Naive thymus-derived CD8-positive, alpha-beta T cell (primary cell): ENCODE measurements at regions not wholly inside any gene's neighbourhood (a gene's known extent, or its start where the extent isn't known, plus 50 kb on each side); places are given as distances from the start of the nearest gene placed in this dataset.

Experiments used
- ATAC-seq, 2 donors: fragments of 150-1000 bp; cut with Tn5 transposase in 1 of 2; sonication (Bioruptor Pico), chemical (Tn5 transposase) in 1 of 2; 1 replicate in 1 of 2; 2 replicates in 1 of 2; pipeline ENCODE4 v1.10.0; 2021; ENCODE audit warnings: mild to moderate bottlenecking in 2 of 2, moderate library complexity in 2 of 2
- POLR2A ChIA-PET: fragments of 350-600 bp; sonication (Branson Sonifier 250); formaldehyde crosslinking; loops from one replicate; lab custom pipeline; 2021; ENCODE audit warnings: antibody characterized with exemption; lab: Charles Lee
- DNase-seq, 10 donors: peaks; one replicate each; pipeline versions ENCODE4 v3.0.0 to v3.0.0-alpha.2; 2020 to 2022
- H3K27ac Mint-ChIP-seq, 10 donors: one replicate each; pipeline ENCODE4 v1.8.0; 2020 to 2022; ENCODE audit warnings: mild to moderate bottlenecking in 10 of 10, mixed read lengths in 10 of 10, moderate library complexity in 4 of 10, inconsistent platforms in 1 of 10
- H3K27me3 Mint-ChIP-seq, 5 donors: one replicate each; pipeline ENCODE4 v1.8.0; 2021 to 2022; ENCODE audit warnings: mixed read lengths in 5 of 5
- H3K36me3 Mint-ChIP-seq, 3 donors: one replicate each; pipeline ENCODE4 v1.8.0; 2020 to 2022; ENCODE audit warnings: mixed read lengths in 3 of 3, mild to moderate bottlenecking in 2 of 3, inconsistent platforms in 1 of 3
- H3K4me1 Mint-ChIP-seq, 4 donors: one replicate each; pipeline ENCODE4 v1.8.0; 2021 to 2022; ENCODE audit warnings: mixed read lengths in 4 of 4
- H3K4me3 Mint-ChIP-seq, 10 donors: one replicate each; pipeline ENCODE4 v1.8.0; 2020 to 2022; ENCODE audit warnings: mild to moderate bottlenecking in 10 of 10, mixed read lengths in 10 of 10, moderate library complexity in 6 of 10, inconsistent platforms in 1 of 10
- H3K9me3 Mint-ChIP-seq, 9 donors: one replicate each; pipeline ENCODE4 v1.8.0; 2020 to 2022; ENCODE audit warnings: mixed read lengths in 9 of 9, mild to moderate bottlenecking in 3 of 9, inconsistent platforms in 1 of 9, moderate library complexity in 1 of 9

DNA sequence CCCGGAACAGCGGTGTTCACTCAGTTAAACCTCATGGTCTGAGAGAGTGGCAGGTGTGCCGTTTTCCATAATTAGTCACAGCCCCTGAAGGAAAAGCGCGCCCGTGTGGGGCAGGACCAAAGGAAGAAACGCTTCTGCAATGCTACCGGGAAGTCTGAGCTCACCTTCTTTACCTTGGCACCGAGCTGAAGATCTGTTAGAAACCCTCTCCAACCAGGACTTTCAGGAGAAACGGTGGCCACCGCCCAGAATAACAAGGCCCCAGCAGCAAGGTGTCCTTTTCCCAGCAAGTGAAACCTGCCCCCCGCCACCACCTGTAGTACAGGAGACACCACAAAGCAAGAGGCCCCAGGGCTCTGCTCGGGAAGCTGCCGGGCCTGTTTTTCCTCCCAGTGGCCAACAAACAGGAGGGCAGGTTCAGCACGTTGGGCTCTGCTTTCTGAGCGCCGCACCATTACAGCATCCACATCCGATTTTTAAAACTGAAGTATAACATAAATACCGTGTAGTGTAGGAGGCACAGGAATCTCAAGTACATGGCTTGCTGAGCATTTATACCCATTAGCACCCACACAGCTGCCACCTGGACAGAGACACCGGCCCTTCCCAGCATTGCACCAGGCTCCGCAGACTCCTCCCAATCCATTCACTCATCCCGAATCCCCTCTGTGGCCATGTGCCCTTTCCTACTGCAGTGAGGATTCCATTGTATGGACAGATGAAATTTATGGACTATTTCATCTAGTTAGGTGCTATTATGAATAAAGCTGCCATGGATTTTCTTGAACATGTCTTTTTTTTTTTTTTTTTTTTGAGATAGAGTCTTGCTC lies 121.8 kb upstream of the RIOK3 start:
- Mint-ChIP-seq H3K4me1 (peaks cover 0 to 7% (median 0%) of the 10 kb centered on the region in 4 donors), H3K9me3 (peaks cover 0 to 21% (median 4%) of the 10 kb centered on the region in 9 donors)
- POLR2A ChIA-PET = no interaction called here

DNA sequence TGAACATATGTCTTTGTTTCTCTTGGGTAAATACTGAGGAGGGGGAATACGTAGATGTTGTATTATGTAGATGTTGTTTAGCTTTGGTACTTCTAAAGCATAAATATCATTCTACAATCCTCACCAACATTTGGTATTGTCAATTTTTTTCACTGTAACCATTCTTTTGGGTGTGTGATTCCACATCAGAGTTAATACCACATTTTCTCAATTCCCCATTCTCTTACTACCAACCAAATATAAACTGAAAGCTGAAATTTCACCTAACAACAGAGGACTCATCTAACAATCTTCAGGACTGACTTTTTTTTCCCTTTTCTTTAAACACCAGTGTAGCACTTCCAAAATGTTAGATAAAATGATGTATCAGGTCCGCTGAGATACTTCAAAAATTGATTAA lies 120.7 kb upstream of the RIOK3 start:
- ATAC-seq = no peak
- Mint-ChIP-seq H3K27ac (no peak overlapping the region), H3K36me3 (peaks cover 5 to 30% (median 14%) of the 10 kb centered on the region in 3 donors), H3K27me3 (no peaks in the 10 kb centered on the region), H3K4me1 (peaks cover 0 to 7% (median 0%) of the 10 kb centered on the region in 4 donors), H3K9me3 (peaks cover 0 to 15% (median 0%) of the 10 kb centered on the region in 9 donors), H3K4me3 (no peak overlapping the region)
- POLR2A ChIA-PET = no interaction called here
- DNase-seq = no peak

More for the DNA sequence above, 121.8 kb upstream of the RIOK3 start:
- Mint-ChIP-seq H3K27ac (no peak overlapping the region), H3K27me3 (no peaks in the 10 kb centered on the region), H3K4me3 (no peak overlapping the region), H3K36me3 (peaks cover 11 to 35% (median 14%) of the 10 kb centered on the region in 3 donors)
- ATAC-seq (no peak), DNase-seq (no peak)

DNA sequence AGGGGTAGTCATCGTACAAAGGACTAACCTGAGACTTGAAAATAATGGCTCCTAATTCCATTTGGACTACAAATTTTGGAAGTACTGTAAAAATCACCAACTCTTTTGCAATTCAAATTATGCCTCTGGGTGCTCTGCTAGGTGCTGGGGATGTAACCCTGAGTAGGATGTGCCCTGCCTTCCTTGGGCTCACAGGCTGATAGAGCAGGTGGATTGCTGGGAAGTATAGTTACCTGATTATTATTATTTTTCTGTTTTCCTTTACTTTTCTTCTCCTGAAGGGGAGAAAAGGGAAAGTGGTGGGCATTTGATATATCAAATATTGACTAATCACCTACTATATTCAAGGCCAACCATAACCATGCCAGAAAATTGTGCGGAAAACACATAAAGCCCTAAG lies 119.3 kb upstream of the RIOK3 start:
- no peak for ATAC-seq
- Mint-ChIP-seq H3K27me3 (no peaks in the 10 kb centered on the region), H3K4me3 (no peak overlapping the region), H3K4me1 (peaks cover 0 to 4% (median 0%) of the 10 kb centered on the region in 4 donors), H3K27ac (no peak overlapping the region), H3K9me3 (peaks cover 0 to 8% (median 0%) of the 10 kb centered on the region in 9 donors), H3K36me3 (peaks cover 5 to 26% (median 10%) of the 10 kb centered on the region in 3 donors)
- POLR2A ChIA-PET = no interaction called here
- no peak for DNase-seq

- Mint-ChIP-seq H3K27me3 (no peaks in the 10 kb centered on the region), H3K4me3 (no peak overlapping the region), H3K4me1 (peaks cover 0 to 4% (median 0%) of the 10 kb centered on the region in 4 donors), H3K27ac (no peak overlapping the region), H3K36me3 (peaks cover 5 to 25% (median 10%) of the 10 kb centered on the region in 3 donors), H3K9me3 (peaks cover 0 to 4% (median 0%) of the 10 kb centered on the region in 9 donors)
- DNase-seq = no peak
- ATAC-seq = no peak
- POLR2A ChIA-PET = no interaction called here
Observed at GRCh38 chr18:23334569-23334968, 118.5 kb upstream of the RIOK3 start.

- Mint-ChIP-seq H3K9me3 (no peaks in the 10 kb centered on the region), H3K27ac (no peak overlapping the region), H3K4me1 (no peaks in the 10 kb centered on the region), H3K27me3 (no peaks in the 10 kb centered on the region), H3K36me3 (peaks cover 0 to 17% (median 8%) of the 10 kb centered on the region in 3 donors), H3K4me3 (no peak overlapping the region)
- POLR2A ChIA-PET = no interaction called here
- no peak for ATAC-seq
- no peak for DNase-seq
Observed at GRCh38 chr18:23336101-23336500, 117.0 kb upstream of the RIOK3 start.

DNA sequence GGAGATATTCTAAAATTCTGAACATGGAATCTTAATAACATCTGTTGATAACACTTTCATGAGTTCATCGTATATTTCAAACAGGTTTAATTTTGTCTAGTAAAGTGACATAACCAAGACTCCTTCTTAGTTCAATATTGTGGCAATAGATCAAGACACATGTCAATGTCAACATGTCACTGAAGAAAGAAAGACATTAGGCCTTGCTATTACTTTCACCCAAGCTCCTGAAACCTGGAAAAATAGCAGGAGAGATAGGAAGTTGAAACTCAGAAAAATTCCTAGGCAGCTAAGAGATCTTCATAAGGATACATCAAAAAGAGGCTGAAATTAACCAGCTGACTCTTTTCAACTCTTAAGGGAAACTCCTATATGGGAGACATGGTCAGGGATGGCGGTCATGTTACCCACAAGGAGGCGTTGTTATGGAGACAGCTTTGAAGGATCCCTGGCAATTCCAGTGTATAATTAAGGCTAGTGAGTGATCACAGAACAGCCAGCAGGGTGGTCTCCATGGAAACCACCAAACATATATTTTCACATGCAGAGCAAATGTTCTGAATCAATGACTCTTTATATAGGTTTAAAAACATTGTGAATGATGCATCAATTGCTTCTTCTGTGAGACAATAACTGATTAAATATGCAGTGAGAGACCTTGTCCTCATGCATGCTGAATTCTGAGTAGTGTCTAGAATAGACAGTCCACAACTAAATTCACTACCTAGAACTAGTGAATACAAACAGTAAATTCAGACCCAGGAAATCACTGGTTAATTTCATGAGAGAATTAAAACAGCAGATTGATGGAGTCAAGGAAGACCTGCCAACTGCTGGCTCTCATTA lies 115.3 kb upstream of the RIOK3 start:
- Mint-ChIP-seq H3K4me3 (no peak overlapping the region), H3K4me1 (no peaks in the 10 kb centered on the region), H3K27me3 (no peaks in the 10 kb centered on the region), H3K9me3 (no peaks in the 10 kb centered on the region), H3K27ac (no peak overlapping the region), H3K36me3 (peaks cover 0 to 8% (median 4%) of the 10 kb centered on the region in 3 donors)
- DNase-seq = no peak
- ATAC-seq = no peak
- POLR2A ChIA-PET = no interaction called here

DNA sequence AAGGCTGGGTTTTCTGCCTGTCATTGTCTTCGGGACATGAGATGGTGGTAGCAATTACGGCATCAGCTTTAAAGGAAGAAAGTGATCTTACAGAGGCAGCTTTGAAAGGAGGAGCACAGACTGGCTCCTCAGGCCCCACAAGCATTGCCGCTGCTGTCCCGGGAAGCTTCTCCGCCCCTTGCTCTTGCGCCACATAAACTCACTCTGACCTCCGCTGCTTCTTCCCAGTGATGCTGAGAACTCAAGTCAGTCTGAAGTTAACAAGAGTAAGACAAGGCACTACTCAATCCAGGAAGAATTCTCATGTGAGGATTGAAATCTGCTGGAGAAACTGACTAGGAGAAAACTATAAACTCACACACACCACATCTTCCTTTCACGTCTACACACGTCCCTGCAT lies 112.4 kb upstream of the RIOK3 start:
- H3K4me1 Mint-ChIP-seq = no peaks in the 10 kb centered on the region
- POLR2A ChIA-PET = no interaction called here
- no peaks in the 10 kb centered on the region for H3K9me3 Mint-ChIP-seq
- H3K27ac Mint-ChIP-seq = no peak overlapping the region
- H3K27me3 Mint-ChIP-seq = no peaks in the 10 kb centered on the region
- DNase-seq (no peak), ATAC-seq (no peak)
- peaks cover 0 to 8% (median 2%) of the 10 kb centered on the region in 3 donors for H3K36me3 Mint-ChIP-seq
- no peak overlapping the region for H3K4me3 Mint-ChIP-seq

GRCh38 chr18:23341383-23341782 lies 111.7 kb upstream of the RIOK3 start:
- Mint-ChIP-seq H3K27me3 (no peaks in the 10 kb centered on the region), H3K9me3 (no peaks in the 10 kb centered on the region), H3K4me1 (no peaks in the 10 kb centered on the region), H3K4me3 (no peak overlapping the region), H3K36me3 (peaks cover 2 to 7% (median 2%) of the 10 kb centered on the region in 3 donors), H3K27ac (peak overlapping the region in 1 of 10 donors; percentile 2)
- DNase-seq = no peak
- POLR2A ChIA-PET = no interaction called here
- ATAC-seq = no peak

- H3K36me3 Mint-ChIP-seq = peaks cover 2 to 7% (median 4%) of the 10 kb centered on the region in 3 donors
- no peaks in the 10 kb centered on the region for H3K27me3 Mint-ChIP-seq
- H3K27ac Mint-ChIP-seq = no peak overlapping the region
- POLR2A ChIA-PET = no interaction called here
- no peak for DNase-seq
- H3K4me3 Mint-ChIP-seq = no peak overlapping the region
- no peaks in the 10 kb centered on the region for H3K9me3 Mint-ChIP-seq
- no peaks in the 10 kb centered on the region for H3K4me1 Mint-ChIP-seq
- no peak for ATAC-seq
Observed at GRCh38 chr18:23341983-23342382, 111.1 kb upstream of the RIOK3 start.

GRCh38 chr18:23342506-23342905 lies 110.6 kb upstream of the RIOK3 start:
- Mint-ChIP-seq H3K4me3 (no peak overlapping the region), H3K36me3 (peaks cover 4 to 7% (median 5%) of the 10 kb centered on the region in 3 donors), H3K9me3 (no peaks in the 10 kb centered on the region), H3K27me3 (no peaks in the 10 kb centered on the region), H3K4me1 (no peaks in the 10 kb centered on the region), H3K27ac (no peak overlapping the region)
- POLR2A ChIA-PET = no interaction called here
- no peak for ATAC-seq
- DNase-seq = no peak

- H3K9me3 Mint-ChIP-seq = peaks cover 0 to 15% (median 4%) of the 10 kb centered on the region in 9 donors
- ATAC-seq (no peak), DNase-seq (no peak)
- POLR2A ChIA-PET = no interaction called here
- H3K27ac Mint-ChIP-seq = no peak overlapping the region
- H3K4me1 Mint-ChIP-seq = peaks cover 0 to 3% (median 0%) of the 10 kb centered on the region in 4 donors
- H3K27me3 Mint-ChIP-seq = no peaks in the 10 kb centered on the region
- H3K4me3 Mint-ChIP-seq = no peak overlapping the region
- peaks cover 35 to 50% (median 43%) of the 10 kb centered on the region in 3 donors for H3K36me3 Mint-ChIP-seq
Observed at GRCh38 chr18:23350188-23350587, 102.9 kb upstream of the RIOK3 start.

- Mint-ChIP-seq H3K4me1 (peaks cover 0 to 3% (median 0%) of the 10 kb centered on the region in 4 donors), H3K27me3 (no peaks in the 10 kb centered on the region), H3K27ac (no peak overlapping the region), H3K4me3 (no peak overlapping the region), H3K9me3 (peaks cover 0 to 15% (median 4%) of the 10 kb centered on the region in 9 donors), H3K36me3 (peaks cover 32 to 50% (median 45%) of the 10 kb centered on the region in 3 donors)
- ATAC-seq (no peak), DNase-seq (no peak)
- POLR2A ChIA-PET = no interaction called here
Observed at GRCh38 chr18:23351521-23351920, 101.6 kb upstream of the RIOK3 start.

GRCh38 chr18:23352042-23352441 lies 101.0 kb upstream of the RIOK3 start:
- H3K4me3 Mint-ChIP-seq = no peak overlapping the region
- peaks cover 31 to 50% (median 45%) of the 10 kb centered on the region in 3 donors for H3K36me3 Mint-ChIP-seq
- H3K27ac Mint-ChIP-seq = no peak overlapping the region
- H3K9me3 Mint-ChIP-seq = peaks cover 0 to 15% (median 4%) of the 10 kb centered on the region in 9 donors
- peaks cover 0 to 4% (median 0%) of the 10 kb centered on the region in 4 donors for H3K4me1 Mint-ChIP-seq
- DNase-seq = no peak
- POLR2A ChIA-PET = no interaction called here
- ATAC-seq = no peak
- no peaks in the 10 kb centered on the region for H3K27me3 Mint-ChIP-seq
